ENCODE measurements at regions not wholly inside any gene's neighbourhood (a gene's known extent, or its start where the extent isn't known, plus 50 kb on each side); places are given as distances from the start of the nearest gene placed in this dataset.
"Not testable (repeated sequence)": the region's sequence is repeated elsewhere in the genome, so short reads cannot be mapped to it uniquely, and the experiment has no call there.

DNA sequence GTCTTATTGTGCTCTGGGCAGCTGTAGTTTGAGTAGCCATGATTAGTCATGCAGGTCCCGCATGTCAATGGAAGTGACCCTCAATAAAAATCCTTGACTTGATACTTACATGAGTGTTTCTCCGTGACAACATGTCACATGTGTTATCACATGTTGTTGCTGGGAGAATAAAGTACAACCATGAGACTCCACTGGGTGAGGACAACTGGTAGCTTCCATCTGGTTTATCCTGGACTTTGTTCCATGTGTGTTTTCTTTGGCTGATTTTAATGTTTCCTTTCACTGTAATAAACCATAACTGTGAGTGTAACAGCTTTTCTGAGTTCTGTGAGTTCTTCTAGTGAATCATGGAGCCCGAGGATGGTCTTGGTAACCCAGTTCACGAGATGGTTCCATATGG lies 63.1 kb upstream of the NDN start:
- no peak for DNase-seq

DNA sequence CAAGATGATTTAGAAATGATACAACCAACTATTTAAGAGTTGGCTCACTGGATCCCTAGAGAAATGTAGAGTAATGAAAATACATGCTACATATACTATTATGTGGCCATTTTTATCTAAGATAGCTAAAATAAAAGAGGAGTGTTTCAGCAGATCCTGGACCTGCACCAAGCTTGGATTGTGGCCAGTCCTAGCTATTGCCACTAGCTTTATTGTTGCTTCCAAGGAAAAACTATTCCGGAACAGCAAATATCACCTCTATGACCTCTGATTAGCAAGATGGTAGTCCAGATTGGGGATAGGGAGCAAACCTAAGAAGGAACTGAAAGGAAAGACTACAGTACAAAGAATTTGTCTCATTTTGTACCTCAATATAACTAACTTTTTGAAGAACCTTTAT lies 63.7 kb upstream of the NDN start:
- no peak for DNase-seq

DNA sequence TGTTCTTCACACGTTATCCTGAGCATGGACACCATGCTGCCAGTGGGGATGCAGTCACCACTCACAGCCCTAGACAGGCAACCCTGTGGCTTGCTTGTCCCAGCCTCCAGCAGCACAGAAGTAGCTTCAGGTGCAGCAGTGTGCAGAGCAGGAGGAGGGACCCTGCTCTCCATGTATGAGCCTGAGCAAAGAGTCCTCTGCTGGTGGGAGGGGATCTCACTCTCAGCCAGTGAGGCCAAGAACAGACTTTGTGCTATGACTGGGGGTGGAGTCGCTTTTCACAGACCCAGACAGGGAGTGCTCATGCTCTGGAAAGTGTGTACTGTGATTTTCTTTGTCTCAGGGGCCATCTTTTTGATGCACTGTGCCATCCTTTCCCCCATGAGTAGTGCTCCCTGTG lies 66.1 kb upstream of the NDN start:
- no peak for DNase-seq

DNA sequence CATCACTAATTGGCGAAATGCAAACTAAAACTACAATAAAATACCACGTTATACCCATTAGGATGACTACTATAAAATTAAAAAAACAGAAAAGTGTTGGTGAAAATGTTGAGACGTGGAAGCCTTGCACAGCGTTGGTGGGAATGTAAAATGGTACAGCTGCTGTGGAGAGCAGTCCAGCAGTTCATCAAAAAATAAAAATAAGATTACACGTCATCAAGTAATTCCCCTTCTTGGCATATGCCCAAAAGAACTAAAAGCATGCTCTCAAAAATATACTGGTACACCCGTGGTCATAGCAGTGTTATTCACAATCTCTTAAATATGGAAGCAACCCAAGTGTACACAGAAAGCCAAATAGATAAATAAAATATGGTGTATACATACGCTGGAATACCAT lies 71.8 kb upstream of the NDN start:
- no peak for DNase-seq

DNA sequence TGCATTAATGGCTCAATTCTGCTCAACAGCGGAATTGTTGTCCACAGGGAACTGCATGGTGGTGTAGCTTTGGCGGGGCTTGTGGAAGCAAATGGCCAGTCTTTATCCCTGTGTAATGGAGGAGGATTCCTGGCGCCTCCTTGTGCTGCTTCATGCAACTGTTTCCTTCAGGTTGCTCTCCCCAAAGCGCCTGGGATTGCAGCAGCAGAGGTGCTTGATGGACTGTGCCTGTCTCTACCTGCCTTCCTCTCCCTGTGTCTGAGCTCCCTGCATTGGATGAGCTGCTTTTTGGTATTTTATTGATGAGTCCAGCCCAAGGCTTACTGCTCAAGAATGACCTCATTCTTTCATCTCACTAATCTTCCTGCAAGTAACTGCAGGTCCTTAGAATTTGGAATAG lies 72.9 kb upstream of the NDN start:
- no peak for DNase-seq

DNA sequence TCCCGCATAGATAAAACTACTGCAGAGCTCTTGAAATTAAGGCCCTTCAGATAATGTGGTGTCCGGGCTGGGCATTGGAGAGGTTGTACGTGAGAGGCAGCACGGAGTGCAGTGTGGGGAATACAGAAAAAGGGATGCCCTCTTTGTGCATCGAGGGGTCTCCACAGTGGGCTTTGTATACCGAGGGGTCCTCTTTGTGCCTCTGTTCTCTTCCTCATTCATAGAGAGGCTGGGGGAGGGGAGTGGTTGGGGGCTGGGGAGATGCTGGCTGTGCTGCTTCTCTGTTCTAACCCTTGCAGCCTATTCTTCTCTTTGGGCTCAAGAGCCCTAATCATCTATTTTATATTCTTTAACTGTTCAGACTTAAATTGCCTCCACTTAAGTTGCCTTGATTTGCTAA lies 74.3 kb upstream of the NDN start:
- DNase-seq: no peak

DNA sequence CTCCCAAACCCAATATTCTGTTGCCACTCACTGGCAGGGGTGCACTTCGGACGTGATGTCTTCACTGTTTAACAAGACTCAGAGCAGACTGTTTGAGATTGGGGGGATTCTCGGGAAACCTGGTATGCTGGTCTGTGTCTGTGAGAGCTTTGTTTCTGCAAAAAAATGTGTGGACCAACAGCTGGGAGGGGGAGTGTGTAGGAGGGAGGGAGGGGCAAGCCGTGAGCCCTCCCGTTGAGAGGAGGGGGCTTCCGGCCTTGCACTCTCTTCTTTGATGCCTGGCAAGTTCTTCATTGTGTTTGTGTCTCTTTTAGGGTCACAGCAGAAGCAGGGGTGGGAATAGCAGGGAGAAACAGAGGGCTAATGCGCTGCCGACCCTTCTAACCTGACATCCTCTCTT lies 74.9 kb upstream of the NDN start:
- DNase-seq: no peak

DNA sequence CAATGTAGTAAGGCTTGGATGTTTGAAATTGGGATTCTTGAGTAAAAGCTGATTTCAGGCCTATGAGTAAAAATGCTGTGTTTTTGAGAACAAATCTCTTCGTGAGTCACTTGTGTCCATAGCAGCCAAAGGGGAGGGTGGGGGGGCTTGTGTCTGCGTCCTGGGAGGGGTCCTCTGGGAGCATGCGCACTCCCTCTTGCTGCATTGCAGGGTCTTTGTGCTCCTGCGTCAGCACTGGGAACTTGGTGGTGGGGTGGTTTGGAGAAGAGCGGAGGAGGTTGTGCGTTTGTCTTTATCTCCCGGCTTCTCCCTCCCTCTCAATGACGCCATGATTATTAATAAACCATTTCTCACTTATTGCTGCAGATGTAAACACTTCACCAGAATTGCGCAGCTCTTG lies 75.9 kb upstream of the NDN start:
- no peak for DNase-seq

DNA sequence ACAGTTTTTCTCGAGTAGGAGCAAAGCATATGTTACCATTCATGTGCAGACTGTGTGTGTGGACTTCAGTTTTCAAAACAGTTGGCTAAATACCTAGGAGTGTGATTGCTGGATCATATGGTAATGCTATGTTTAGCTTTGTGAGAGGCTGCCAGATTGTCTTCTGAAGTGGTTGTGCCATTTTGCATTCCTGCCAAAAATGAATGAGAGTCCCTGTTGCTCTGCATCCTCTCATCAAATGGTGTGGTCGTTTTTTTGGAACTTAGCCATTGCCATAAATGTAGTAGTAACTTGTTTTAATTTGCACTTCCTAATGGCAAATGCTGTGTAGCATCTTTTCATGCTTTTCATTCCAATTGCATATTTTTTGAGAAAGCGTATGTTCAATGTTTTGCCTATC lies 77.2 kb upstream of the NDN start:
- no peak for DNase-seq

DNA sequence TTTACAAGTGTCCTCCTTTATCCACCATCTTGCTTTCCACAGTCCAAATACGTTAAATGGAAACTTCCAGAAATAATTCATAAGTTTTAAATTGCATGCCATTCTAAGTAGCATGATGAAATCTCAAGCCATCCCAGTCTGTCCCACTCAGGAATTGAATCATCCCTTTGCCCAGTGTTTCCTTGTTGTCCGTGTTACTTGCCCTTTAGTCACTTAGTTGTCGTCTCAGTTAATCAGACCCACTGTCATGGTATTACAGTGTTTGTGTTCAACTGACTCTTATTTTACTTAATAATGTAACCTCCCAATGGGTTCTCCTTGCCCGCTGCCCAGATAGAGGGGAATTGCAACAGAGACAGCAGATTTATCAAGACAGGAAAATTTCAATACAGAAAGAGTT lies 77.6 kb upstream of the NDN start:
- DNase-seq: no peak

DNA sequence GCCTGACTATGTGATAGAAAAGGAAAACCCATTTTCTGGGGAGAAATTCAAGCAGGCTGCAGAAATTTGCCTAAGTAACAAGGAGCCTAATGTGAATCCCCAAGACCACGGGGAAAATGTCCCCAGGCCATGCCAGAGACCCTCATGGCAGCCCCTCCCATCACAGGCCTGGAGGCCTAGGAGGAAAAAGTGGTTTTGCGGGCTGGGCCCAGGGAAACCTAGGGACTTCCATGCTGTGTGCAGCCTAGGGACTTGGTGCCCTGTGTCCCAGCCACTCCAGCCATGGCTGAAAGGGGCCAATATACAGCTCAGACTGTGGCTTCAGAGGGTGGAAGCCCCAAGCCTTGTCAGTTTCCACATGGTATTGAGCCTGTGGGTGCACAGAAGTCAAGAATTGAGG lies 79.7 kb upstream of the NDN start:
- DNase-seq: not testable (repeated sequence)

DNA sequence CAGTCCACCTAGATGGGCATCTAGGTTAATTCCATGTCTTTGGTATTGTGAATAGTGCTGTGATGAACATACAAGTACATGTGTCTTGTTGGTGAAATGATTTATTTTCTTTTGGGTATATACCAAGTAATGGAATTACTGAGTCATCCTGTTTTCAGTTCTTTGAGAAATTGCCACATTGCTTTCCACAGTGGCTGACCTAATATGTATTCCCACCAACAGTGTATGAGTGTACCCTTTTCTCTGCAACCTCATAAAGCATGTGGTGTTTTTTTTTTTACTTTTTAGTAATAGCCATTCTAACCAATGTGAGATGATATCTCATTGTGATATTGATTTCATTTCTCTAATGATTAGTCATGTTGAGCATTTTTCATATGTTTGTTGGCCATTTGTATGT lies 86.0 kb upstream of the NDN start:
- no peak for DNase-seq

DNA sequence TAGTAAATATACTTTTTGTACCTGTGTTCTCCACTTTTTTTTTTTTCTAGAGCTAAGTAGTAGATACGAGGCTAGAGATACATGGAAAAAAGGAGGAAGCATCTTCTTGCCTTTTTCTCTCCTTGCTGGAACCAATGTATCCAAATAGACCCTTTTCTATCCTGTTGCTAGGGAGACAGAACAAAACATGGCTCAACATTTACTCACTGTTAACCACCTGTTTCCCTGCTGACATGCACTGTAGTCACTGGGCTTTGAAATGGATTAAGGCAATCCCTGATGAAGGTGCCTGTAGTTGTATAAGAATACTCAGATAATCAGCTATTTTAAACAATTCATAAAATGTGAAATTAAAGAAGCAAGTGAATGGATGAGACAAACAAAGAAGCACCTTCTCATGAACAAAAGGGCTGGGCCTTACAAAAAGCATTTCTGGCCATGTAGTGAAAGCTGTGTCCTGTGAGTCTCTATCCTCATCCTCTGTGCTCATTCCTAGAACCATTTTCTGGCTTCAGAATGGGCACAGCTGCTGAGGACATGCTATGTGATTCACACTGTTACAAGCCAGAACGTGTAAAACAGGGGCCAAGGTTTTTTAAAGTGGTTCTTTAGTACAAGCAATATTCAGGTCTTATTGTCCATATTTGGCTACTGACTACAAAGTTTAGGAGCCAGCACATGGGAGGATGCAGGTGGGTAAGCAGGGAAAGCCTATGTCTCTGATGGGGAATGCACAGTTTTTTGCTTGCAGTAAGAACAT lies 100.4 kb upstream of the NDN start:
- no peak for DNase-seq

DNA sequence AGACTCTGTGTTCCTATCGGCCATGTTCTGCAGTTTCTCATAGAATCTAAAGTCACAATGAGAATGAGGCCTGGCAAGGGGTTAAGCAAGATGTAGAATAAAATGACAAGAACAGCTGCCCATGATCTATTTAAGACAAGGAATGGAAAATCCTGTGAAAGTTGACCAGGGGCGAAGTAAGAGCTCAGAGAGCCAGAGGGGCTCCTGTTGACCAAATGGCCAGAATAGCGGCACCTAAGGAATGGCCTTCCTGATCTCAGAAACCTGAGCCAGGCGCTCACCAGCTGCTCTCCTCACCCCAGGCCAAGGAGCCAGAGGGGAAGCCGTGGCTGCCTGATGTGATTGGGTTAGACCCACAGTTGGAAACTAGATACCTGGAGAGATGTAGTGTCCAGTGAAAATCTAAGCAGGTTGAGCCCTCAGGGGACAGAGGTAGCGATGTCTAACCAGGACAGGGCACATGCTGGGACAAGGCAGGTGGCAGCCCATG lies 106.1 kb upstream of the NDN start:
- no peak for DNase-seq

DNA sequence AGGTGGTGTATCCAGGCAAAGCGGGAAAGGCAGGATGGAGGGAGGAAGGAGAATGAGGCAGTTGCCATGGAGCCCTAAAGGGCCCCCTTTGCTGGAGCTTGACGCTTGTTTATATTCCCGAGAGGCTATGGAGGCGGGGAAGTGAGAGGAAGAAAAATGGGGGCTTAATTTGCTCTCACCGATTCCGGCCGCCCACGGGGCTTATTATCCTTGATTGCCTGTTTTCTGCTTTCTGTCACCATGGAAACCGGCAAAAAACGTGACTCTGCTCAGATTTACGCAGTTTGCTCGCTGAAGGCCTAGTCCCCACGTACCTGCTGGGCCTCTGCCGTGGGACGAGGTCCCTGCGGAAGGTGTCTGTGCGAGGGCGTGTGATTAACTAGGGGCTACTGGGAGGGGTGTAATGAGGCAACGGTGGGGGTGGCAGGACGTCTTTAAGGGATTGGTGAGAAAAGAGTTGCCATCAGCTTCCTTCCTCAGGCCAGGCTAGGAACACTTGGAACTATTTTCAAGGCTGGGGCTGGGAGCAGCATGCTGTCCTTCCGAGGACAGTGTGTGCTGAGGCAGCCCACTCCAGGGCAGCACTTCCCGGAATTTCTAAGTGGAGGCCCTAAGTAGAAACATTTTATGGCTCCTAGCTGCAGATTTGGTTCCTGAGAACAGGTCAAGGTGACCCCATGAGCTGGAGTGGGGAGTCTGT lies 110.8 kb upstream of the NDN start:
- DNase-seq: peak in 28 of 56 donors; percentile 1 to 65 (median 30)

DNA sequence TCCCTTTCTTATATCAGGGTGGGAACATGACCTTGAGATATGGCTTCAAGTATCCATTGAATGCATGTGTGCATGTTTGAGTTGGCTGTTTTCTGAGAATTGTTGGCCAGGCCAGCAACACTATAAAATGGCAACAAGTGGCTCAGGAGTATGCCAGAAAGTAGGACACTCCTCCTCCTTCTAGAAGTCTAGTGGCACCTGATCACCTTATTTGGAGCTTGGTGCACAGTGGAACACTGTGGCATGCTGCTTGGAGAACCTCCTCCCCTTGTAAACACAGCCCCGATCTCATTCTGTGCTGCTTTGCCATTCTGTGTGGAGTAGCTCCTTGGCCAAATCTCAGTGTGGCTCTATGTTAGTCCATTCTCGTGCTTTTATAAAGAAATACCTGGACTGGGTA lies 114.8 kb upstream of the NDN start:
- DNase-seq: no peak

DNA sequence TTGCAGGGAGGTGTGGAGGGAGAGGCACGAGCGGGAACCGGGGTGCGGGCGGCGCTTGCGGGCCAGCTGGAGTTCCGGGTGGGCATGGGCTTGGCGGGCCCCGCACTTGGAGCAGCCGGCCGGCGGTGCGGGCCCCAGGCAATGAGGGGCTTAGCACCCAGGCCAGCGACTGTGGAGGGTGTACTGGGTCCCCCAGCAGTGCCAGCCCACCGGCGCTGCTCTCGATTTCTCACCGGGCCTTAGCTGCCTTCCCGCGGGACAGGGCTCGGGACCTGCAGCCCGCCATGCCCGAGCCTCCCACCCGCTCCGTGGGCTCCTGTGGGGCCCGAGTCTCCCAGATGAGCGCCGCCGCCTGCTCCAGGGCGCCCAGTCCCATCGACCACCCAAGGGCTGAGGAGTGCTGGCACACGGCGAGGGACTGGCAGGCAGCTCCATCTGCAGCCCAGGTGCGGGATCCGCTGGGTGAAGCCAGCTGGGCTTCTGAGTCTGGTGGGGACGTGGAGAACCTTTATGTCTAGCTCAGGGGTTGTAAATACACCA lies 115.9 kb upstream of the NDN start:
- DNase-seq: not testable (repeated sequence)

DNA sequence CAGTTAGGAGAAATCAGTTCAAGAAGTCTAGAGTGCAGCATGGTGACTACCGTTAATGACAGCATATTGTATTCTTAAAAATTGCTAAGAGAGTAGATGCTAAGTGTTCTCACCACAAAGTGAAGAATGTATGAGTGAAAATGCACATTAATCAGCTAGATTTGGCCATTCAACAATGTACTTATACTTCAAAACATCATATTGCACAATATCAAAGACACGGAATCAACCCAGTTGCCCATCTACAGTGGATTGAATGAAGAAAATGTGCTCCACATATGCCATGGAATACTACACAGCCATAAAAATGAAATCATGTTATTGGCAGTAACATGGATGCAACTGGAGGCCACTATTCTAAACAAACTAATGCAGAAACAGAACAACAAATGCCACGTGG lies 119.9 kb upstream of the NDN start:
- DNase-seq: no peak

DNA sequence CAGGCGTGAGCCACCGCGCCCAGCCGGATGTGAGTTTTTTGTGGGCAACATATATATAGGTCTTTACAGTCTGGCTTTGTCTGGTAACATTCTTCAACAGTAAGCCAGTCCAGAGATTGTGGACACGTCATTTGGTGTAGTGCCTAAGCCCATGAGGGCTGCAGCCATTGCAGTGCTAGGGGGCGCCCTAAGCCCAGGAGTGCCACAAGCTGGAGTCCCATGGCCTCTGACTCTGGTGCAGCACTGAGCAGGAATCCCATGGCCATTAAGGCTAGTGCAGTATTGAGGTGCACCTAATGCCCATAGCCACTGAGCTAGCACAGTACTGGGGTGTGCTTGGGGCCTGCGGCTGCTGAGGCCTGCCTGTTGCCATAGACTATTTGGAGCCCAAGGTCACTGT lies 136.4 kb upstream of the NDN start:
- DNase-seq: no peak

DNA sequence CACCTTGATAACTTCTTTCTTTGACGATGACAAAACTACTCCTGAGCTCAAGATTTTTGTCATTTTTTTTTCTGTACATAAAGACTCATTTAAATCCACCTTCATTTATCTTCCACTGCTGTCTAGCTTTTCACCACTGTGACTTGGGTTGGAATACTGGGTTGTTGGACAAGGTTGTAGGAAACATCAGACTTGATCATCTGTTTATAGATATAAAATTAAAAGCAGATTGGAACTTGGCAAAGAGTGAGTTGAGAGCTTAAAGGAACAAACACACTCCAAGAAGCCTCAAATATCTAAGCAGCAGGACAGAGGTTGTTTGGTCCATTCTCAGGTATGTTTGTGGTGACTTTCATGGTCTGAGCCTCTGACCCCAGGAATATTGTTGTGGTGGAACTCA lies 141.7 kb upstream of the NDN start:
- DNase-seq: no peak

DNA sequence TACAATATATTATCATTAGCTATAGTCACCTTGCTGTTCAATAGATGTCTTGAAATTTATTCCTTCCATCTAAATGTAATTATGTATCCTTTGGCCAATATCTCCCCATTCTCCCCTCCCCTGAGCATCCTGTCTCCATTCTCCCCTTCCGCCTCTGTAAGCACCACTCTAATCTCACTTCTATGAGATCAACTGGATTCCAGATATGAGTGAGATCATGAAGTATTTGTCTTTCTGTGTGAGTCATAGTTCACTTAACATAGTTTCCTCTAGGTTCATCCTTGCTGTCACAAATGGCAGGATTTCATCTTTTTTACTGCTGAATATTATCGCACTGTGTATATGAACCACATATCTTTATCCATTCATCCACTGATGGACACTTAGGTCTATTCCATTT lies 148.8 kb upstream of the NDN start:
- no peak for DNase-seq

DNA sequence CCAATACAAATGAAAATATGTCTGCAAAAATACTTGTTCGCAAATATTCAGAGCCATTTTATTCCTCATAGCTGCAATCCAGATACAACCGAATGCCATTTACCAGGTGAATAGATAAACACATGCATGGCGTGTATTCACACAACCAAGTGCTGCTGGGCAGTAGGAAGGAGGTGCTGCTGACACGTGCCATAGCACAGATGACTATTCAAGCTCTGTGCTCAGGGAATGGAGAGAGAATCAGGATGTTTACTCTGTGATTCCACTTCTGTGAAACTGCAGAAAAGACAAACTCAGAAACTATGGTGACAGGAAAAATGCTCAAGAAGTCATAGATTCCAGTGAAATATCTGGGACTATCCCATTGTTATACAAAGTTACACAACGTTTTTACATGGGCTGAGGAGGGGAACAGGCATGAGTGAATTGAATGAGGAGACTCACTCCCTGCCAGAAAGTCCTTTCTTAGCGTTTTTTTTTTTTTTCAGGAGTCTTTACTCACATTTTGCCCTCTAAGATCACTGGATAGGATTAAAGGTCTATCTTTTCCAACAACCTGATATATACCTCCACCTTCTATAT lies 152.9 kb upstream of the NDN start:
- no peak for DNase-seq

DNA sequence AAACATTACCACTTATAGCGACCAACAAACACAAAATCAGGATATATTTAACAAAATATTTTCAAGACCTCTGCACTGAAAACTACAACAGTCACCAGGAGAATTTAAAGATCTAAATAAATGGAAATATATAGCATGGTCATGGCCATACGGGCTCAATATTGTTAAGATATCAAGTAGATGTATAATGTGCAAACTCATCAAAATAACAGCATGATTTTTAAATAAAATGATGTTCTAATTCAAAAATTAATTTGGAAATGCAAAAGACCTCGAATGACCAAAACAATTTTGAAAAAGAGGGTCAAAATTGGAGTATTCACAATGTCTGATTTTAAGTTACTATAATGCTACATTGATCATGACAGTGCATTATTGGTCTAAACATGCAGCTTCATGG lies 159.1 kb upstream of the NDN start:
- no peak for DNase-seq

All from amygdala (tissue), 56 donors.